ENCODE measurements at regions not wholly inside any gene's neighbourhood (a gene's known extent, or its start where the extent isn't known, plus 50 kb on each side); places are given as distances from the start of the nearest gene placed in this dataset.

DNA sequence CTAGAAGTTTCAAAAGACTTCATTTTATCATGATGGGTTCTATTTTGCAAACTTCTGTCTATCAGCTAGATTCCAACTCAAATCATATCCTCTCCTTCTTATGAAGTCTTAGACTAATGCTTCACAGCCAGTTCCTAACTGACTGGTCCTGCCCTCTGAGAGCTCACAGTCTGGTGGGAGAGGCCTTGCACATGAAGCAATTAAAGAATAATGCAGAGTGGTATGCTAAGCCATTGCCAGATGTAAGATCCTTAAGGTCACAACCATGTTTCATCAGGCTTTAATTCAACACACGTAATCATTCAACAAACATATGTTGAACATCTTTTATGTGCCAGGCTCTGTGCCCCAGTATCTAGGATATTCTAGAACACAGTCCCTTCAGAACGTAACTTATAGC is 125.8 kb upstream of the TMPO start:
- DNase-seq (ENCODE audit: low read depth in 2 of 2) = no peak

DNA sequence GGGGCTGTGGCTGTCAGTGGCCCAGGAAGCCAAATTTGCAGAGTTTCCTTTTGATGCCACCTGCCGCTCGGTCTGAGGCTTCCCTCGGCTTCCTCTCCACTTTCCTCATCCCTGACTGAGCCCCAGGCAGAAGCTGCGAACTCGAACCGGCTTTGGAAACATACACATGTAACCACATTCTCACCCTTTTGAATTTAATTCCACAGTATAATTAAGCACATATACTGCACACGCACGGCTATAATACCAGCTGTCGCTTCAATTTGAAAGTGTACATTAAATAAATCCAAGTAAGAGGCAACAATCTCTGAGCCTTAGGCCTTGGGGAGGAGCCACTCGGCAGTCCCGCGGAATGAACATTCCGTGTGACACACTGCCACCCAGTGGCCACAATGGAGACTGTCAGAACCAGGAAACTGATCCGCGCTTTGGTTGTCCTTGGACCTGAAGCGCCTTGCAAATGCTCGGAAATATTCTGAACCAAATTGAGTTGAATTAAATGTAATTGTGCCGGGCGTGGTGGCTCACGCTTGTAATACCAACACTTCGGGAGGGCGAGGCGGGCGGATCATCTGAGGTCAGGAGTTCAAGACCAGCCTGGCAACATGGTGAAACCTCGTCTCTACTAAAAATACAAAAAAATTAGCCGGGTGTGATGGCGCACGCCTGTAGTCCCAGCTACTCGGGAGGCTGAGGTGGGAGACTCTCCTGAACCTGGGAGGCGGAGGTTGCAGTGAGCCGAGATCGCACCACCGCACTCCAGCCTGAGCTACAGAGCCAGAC is 117.9 kb upstream of the TMPO start:
- peak; percentile 65 to 75 for DNase-seq (ENCODE audit: low read depth in 2 of 2)

DNA sequence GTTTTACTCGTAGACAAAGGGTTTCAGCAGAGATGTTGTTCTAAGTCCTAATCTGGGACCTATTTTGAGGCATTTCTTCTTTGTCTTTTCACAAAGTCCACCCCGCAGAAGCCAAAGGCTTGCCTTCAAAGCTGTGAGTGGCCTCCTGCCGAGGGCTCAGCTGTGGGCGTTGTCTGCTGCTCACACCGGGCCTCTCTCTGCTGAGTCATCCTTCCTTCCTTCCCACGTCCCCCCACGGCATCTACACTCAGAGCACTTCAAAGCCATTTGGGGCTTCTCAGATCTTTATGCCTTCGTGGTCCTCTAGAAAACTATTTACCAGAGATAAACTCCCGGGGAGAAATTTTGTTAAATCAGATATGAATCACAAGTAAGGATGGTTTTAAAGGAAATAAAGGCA is 115.9 kb upstream of the TMPO start:
- peak; percentile 27 to 58 for DNase-seq (ENCODE audit: low read depth in 2 of 2)

DNA sequence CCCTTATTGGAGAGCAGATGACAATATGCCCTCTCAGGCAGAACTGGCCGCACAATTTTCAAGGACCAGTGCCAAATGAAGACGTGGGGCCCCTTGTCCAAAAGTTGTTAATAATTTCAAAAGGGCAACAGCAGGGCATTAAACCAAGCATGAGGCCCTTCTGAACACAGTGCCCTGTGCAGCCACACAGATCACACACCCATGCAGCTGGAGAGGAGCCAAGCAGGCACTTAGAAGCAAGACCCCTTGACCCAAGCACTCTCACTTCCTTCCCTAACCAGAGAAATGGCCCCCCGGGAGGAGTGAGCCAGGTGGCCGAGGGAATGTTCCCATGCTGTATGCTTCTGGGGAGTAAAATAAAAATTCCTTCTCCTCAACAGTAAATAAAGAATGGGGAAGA is 114.0 kb upstream of the TMPO start:
- no peak for DNase-seq (ENCODE audit: low read depth in 2 of 2)

DNA sequence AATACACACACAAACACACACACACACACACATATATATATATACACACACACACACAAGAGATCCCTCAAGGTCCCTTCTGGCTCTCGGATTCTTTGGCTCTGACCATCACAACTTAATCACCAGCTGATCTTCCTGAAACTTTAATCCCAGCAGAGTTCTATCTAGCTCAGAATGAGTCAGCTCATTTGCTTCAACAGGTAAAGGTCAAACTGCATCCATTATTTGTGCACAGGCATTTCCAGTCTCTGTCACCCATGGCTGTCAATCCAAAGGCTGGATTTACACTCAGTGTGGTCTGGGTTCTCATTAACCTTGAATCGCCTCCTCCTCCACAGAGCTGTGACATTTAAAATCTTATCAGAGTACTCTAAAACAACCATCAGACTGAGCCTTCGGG is 113.3 kb upstream of the TMPO start:
- no peak for DNase-seq (ENCODE audit: low read depth in 2 of 2)

DNA sequence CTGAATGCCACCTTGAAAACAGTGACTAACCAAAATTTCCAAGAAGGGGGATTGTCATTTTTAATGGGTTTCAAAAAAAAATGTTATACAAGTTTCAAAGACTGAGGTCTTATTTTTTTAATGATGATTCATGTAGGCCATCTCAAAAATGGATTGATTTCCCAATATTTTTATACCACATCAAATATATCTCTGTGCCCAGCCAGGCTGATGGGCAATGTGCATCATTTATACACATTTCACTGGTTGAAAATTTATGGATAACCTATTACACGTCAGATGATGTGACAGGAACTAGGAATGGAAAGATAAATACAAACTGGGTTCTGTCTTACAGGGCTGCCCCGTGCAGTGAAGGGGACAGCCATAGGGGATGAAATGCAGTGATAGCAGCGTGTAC is 112.7 kb upstream of the TMPO start:
- no peak for DNase-seq (ENCODE audit: low read depth in 2 of 2)

DNA sequence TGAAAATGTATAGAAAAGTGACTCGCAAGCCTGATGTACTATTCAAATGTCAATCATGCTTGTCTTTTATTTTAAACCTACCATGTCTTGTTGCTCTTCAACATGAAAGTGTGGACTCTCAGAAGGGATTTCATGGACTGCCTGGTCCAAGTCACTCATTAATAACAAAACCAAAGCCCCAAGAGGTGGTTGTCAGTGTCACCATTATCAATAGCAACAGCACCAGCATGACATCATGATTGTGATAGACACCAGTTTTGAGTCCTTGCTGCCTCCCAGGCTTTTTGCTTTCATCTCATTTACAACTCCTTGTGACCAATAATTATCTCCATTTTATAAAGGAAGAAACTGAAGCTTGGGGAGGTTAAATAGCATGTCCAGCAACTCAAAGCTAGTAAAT is 112.0 kb upstream of the TMPO start:
- no peak for DNase-seq (ENCODE audit: low read depth in 2 of 2)

DNA sequence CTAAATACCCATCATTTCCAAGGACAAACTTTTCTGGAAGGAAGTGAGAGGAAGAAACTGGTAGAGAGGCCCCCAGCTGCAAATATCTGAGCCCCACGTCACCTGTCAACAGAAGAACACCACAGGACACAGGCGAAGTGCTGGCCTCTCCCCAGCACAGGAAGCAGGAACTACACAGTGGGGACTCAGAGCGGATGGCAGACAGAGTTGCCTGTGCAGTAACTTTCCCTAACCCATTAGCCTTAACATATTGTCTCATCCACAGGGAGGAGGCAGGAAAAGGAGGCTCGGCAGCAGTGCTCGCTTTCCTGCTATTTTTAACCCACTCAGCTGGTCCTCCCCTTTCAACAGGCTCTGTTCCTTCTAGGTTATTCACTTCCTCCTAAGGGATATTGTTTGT is 111.5 kb upstream of the TMPO start:
- DNase-seq (ENCODE audit: low read depth in 2 of 2) = no peak

DNA sequence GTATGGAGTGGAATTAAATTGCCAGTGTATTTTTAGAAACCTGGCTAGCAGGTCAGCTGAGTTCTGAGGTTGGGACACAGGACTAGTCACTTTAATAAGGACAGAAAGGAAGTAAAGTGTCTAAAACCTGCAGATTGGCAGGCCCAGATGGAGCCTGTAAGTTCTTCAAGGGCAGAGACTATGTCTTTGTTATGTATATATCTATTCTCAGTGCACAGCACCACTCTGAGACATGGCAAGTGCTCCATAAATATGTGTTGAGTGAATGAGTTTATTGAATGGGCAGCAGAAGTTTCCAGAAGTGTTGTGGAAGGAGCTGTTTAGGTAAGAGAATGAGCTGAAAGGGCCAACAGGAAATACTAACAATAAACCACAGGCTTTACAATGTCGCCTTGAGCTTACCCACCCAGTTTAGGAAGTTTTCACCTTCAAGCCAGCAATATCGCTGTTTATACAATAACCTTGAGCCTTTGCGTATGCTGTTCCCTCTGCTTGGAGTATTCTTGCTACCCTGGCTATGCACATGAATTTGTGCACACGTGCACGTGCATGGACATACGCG is 109.5 kb upstream of the TMPO start:
- no peak for DNase-seq (ENCODE audit: low read depth in 2 of 2)

DNA sequence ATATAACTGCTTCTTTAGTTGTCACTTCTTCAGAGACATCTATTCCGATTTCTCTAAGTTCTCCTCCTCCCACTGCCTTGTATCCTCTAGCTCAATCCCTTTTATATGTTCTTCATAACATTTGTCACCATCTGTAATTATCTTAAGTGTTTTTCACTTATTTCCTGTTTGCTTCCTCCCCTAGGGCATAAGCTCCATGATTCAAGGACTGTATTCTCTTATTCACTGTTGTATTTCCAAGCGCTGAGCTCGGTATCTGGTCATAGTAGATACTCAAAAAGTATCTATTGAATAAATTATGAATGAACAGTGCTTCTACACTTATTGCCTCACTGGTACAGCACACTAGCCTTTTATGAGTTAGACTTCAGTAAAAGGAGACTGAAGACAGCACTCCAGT is 109.0 kb upstream of the TMPO start:
- DNase-seq (ENCODE audit: low read depth in 2 of 2) = no peak

DNA sequence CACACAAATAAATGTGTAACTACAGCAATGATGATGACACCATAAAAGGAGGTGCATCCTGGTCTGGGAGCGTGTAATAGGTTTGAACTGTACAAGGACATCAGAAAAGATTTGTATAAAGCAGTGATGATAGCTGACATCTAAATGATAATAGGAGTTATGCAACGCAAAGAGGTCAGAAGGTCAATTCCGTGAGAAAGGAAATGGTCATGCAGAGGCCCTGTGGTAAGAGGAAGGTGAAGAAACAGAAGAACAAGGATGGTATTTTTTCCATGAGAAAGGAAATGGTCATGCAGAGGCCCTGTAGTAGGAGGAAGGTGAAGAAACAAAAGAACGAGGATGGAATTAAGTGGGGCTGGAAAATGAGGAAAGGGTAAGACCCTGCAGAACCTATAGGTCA is 106.7 kb upstream of the TMPO start:
- no peak for DNase-seq (ENCODE audit: low read depth in 2 of 2)

DNA sequence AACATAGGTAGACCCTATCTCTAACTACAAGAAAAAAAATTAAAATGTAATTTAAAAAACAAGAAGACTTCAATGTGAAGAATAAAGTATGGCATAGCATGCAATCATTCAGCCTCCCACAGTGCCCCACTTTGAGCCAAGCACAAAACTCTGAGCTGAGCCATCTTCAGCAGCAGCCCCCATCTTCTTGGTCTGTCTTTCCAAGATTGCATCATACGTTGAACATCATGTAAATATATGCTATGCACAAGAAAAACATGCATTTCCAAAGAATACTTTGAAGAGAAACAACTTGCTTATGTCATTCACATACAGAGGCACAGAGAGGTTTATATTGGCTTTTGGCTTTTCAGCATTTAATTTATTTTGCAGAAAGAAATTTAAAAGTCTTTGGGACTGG is 105.8 kb upstream of the TMPO start:
- DNase-seq (ENCODE audit: low read depth in 2 of 2) = no peak

DNA sequence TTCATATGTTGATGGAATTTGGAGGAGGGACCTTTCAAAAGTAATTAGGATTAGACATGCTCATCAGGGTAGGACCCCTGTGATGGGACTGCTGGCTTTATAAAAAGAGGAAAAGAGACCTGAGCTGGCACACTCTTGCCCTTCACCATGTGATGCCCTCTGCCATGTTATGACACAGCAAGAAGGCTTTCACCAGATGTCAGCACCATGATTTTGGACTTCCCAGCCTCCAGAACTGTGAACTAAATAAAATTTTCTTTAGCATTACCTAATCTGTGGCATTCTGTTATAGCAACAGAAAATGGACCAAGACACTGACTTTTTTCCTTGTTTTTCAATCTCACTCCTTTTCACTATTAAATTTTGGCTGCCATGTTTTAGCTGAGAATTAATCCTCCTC is 105.0 kb upstream of the TMPO start:
- no peak for DNase-seq (ENCODE audit: low read depth in 2 of 2)

DNA sequence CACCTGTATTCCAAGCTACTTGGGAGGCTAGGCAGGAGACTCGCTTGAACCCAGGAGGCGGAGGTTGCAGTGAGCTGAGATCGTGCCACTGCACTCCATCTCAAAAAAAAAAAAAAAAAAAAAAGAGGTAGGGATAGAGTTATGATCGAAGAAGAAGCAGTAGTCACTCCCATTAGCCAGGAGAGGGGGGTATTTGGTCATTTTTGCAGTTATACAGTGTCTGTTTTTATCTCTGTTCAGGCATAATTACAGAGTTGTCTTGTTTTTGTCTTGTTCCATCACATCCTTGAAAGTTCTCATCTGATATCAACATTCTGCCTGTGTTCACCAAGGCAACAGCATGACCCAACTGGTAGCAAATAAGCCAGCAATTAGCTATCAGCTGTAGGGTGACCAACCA is 98.5 kb upstream of the TMPO start:
- DNase-seq (ENCODE audit: low read depth in 2 of 2) = no peak

DNA sequence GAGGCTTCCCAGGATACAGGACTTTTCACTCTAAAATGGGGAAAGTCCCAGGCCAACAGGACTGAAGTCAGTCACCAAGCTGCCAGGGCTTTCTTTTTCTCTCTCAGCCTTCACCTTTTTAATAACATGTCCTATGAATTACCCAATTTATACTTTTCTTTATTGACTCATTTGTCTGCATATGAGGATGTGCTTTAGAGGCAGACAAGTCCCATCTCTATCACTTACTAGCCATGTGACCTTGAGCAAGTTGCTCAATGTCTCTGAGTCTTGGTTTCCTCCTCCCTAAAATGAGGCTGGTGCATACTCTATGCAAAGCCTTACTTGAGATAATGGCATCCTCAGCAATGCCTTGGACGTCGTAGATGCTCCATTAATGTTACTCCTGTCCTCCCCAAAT is 98.1 kb upstream of the TMPO start:
- no peak for DNase-seq (ENCODE audit: low read depth in 2 of 2)

DNA sequence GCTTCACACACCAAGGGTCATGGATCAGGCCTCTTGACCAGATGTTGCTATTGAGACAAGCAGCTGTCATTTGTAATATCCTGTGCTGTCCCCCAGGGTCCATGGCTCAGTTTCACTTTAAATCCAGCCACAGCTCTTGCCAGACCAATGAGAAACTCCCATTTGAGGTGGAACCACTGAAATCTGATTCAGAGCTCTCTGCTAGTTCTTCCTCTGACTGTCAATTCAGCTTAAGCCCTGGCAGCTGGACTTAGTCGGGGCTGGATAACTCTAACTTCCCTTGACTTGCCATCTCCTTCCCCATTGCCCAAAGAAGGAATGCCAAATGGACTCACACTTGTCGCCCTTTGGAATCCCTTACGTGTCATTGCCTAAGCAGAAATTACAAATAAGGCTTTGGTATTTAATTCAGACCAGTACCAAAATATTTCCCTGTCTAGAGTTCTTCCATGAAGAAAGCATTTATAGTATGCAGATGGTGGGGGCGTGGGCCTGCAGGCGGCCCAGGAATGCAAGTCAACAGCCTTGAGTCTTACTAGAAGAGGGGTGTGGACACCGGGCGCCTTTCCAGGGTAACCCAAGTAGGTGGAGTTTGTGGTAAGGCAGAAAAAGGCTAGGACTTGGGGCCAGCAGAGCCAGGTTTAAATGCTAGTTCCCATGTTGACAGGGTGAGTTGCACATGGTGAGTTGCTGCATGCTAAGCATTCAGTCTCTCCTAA is 96.9 kb upstream of the TMPO start:
- DNase-seq (ENCODE audit: low read depth in 2 of 2) = no peak

DNA sequence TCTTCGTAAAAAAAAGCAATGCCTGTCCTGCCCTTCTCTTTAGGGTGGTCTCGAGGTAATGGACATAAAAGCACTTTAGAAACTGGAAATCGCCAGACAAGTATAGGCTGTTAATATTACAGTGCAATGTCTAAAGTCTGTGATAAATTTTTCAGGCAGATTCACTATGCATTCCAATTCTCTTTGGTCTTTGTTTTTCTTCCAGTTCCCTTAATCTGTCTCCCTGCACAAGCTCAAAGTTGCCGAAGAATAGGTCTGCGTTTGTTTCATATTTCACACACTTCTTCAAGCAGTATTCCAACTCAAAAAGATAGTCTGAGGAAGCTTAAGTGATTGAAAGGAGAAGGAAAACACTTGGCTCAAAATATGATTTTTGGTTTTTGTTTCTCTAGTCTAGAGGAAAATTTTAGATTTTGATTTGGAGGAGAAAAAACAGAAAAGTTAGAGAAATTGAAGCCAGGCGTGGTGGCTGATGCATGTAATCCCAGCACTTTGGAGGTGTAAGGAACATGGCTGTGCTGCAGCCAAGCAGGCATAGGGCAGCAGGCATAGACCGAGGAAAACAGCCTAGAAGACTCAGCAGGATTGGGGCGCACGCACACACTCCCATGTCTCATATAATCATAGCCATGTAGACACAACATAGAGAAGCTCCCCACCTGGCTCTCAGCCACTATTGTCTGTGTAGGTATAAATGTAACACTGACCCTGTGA is 96.2 kb upstream of the TMPO start:
- DNase-seq (ENCODE audit: low read depth in 2 of 2) = no peak

DNA sequence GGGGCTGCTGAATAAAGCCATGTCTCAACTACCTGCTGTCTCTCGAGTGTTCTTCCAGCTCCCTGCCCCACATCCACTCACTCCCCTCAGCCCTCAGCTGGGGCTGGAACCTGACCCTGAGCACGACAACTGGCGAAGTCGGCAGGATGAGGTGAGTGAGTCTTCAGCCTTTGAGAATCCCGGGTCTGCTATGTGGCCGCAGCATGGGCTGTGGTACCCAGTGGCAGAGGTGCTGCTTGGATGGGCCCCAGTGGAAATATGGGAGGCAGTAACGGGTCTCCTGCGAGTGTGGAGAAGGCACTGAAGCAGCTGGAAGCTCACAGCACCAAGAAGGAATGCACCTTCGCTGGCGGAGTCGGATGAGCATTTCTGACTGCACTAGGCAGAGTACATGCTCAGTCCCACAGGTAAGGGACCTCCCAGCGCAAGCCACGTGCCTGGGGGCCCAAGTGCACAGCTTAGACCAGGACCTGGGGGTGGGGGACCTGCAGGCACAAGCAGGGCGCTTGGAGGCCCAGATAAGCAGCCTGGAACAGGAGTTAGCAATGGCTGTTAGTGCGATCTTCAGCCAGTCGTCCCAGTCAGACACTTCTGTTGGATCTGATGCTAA is 95.5 kb upstream of the TMPO start:
- no peak for DNase-seq (ENCODE audit: low read depth in 2 of 2)

DNA sequence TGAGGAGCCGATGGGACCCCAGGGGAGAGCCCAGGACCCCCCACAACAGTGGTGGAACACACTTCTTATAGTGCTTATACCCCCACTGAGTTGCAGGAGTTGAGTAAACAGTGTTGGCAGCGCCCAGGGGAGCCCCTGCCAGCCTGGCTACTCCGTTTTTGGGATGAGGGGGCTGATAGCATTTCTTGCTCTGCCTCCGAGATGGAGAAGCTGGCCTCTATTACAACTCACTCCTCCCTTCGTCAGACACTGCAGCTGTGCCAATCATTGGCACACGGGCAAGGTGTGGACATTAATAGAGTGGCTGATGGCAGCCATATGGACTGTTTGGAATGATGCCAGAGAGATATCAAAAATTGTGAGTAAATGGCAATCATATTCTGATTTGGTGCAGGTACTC is 94.9 kb upstream of the TMPO start:
- no peak for DNase-seq (ENCODE audit: low read depth in 2 of 2)

DNA sequence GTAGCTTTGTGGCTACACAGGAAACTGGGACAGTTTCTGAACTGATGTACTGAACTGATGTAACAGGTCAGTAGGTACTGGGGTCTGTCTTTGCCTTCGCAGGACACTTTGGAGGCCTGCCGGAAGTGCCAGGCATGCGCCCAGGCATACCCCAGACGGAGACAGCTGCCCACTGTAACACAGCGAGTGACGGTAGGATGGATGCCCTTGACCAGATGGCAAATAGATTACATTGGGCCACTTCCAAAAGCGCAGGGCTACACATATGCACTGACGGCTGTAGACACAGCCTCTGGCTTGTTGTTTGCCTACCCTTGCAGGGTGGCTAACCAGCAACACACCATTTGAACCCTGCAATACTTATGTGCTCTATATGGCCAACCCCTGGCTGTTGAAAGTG is 94.1 kb upstream of the TMPO start:
- DNase-seq (ENCODE audit: low read depth in 2 of 2) = no peak

DNA sequence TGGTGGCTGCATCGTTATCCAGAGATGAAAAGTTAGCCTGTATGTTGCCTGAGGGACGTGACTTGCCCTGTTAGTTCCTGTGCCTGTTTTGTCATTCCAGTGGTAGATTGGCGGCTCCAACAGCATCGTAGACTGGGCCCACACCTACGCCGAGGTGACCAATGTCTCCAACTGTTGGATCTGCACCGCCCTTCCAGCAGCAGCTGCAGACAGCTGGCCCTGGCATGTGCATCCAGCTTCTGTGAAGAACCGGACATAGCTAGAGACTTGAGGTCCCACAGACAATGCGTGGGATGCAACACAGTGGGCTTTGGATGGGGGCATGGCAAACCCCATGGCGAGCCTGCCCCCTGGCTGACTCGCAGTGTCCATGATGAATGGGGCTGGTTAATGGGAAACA is 93.0 kb upstream of the TMPO start:
- no peak for DNase-seq (ENCODE audit: low read depth in 2 of 2)

DNA sequence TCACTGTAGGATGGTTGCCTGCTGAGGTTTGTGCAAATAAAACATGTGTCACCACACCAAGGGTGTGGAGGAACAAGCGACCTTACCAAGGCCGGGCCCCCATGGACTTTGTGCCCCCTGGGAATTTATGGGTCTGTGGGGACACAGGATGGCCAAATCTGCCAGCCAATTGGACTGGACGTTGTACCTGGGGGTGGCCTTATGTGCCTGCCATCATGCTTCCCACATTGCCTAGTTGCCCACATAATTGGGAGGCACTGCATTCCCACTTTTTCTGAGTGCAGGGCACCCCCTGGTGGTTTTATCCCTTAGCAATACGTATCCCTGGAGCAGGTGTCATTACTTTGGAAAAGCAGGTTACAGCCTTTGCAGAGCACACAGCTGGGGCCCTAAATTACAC is 92.6 kb upstream of the TMPO start:
- DNase-seq (ENCODE audit: low read depth in 2 of 2) = no peak

Measured in stimulated activated CD4-positive, alpha-beta T cell treated with anti-CD3 and anti-CD28 coated beads, Interleukin-12 subunit alpha, Interleukin-12 subunit beta, amount 100 ng/mL, for 24 hours (primary cell).